ENCODE measurements at regions not wholly inside any gene's neighbourhood (a gene's known extent, or its start where the extent isn't known, plus 50 kb on each side); places are given as distances from the start of the nearest gene placed in this dataset.
"Not testable (repeated sequence)": the region's sequence is repeated elsewhere in the genome, so short reads cannot be mapped to it uniquely, and the experiment has no call there.

GRCh38 chr10:51007781-51008180, 66.5 kb upstream of the PRKG1 start:
- Histone ChIP-seq H3K9me3 (replicated peaks) (no peaks in the 10 kb centered on the region), H3K27ac (no peak overlapping the region), H3K27me3 (no peaks in the 10 kb centered on the region), H3K4me3 (no peak overlapping the region), H3K4me1 (no peaks in the 10 kb centered on the region), H3K36me3 (no peaks in the 10 kb centered on the region)
- DNase-seq = no peak

GRCh38 chr10:51008346-51008745, 65.9 kb upstream of the PRKG1 start:
- Histone ChIP-seq H3K27me3 (no peaks in the 10 kb centered on the region), H3K9me3 (replicated peaks) (no peaks in the 10 kb centered on the region), H3K27ac (no peak overlapping the region), H3K4me3 (no peak overlapping the region), H3K36me3 (no peaks in the 10 kb centered on the region), H3K4me1 (no peaks in the 10 kb centered on the region)
- no peak for DNase-seq

GRCh38 chr10:51010977-51011376, 63.3 kb upstream of the PRKG1 start:
- no peak overlapping the region for H3K27ac ChIP-seq
- DNase-seq = peak in 1 of 2 experiments; percentile 64
- no peaks in the 10 kb centered on the region for H3K27me3 ChIP-seq
- no peaks in the 10 kb centered on the region for H3K36me3 ChIP-seq
- H3K4me3 ChIP-seq = no peak overlapping the region
- no peaks in the 10 kb centered on the region for H3K9me3 ChIP-seq (replicated peaks)
- H3K4me1 ChIP-seq = no peaks in the 10 kb centered on the region

- Histone ChIP-seq H3K4me1 (no peaks in the 10 kb centered on the region), H3K27ac (no peak overlapping the region), H3K9me3 (replicated peaks) (no peaks in the 10 kb centered on the region), H3K27me3 (no peaks in the 10 kb centered on the region), H3K4me3 (no peak overlapping the region), H3K36me3 (no peaks in the 10 kb centered on the region)
- no peak for DNase-seq
Observed at GRCh38 chr10:51012073-51012472, 62.2 kb upstream of the PRKG1 start.

- Histone ChIP-seq H3K4me1 (no peaks in the 10 kb centered on the region), H3K9me3 (replicated peaks) (no peaks in the 10 kb centered on the region), H3K27me3 (no peaks in the 10 kb centered on the region), H3K36me3 (no peaks in the 10 kb centered on the region), H3K4me3 (no peak overlapping the region), H3K27ac (no peak overlapping the region)
- DNase-seq = no peak
Observed at GRCh38 chr10:51014680-51015389, 59.5 kb upstream of the PRKG1 start.

GRCh38 chr10:51015390-51015754, 58.9 kb upstream of the PRKG1 start:
- H3K36me3 ChIP-seq; H3K9me3 ChIP-seq (replicated peaks); H3K4me3 ChIP-seq; H3K4me1 ChIP-seq; H3K27ac ChIP-seq; DNase-seq; H3K27me3 ChIP-seq: not testable (repeated sequence)

- no peak overlapping the region for H3K4me3 ChIP-seq
- H3K4me1 ChIP-seq = no peaks in the 10 kb centered on the region
- no peaks in the 10 kb centered on the region for H3K36me3 ChIP-seq
- no peak overlapping the region for H3K27ac ChIP-seq
- DNase-seq = no peak
- H3K9me3 ChIP-seq (replicated peaks) = no peaks in the 10 kb centered on the region
- H3K27me3 ChIP-seq = no peaks in the 10 kb centered on the region
Observed at GRCh38 chr10:51020200-51020599, 54.1 kb upstream of the PRKG1 start.

- Histone ChIP-seq H3K36me3 (no peaks in the 10 kb centered on the region), H3K4me1 (no peaks in the 10 kb centered on the region), H3K4me3 (no peak overlapping the region), H3K27me3 (no peaks in the 10 kb centered on the region), H3K9me3 (replicated peaks) (no peaks in the 10 kb centered on the region), H3K27ac (no peak overlapping the region)
- DNase-seq = no peak
Observed at GRCh38 chr10:51022933-51023585, 51.2 kb upstream of the PRKG1 start.

- no peaks in the 10 kb centered on the region for H3K9me3 ChIP-seq (replicated peaks)
- DNase-seq = no peak
- no peak overlapping the region for H3K27ac ChIP-seq
- no peaks in the 10 kb centered on the region for H3K27me3 ChIP-seq
- no peaks in the 10 kb centered on the region for H3K4me1 ChIP-seq
- no peaks in the 10 kb centered on the region for H3K36me3 ChIP-seq
- H3K4me3 ChIP-seq = no peak overlapping the region
Observed at GRCh38 chr10:51023636-51024035, 50.7 kb upstream of the PRKG1 start.

Data from SJCRH30 (cell line).